ENCODE measurements at regions not wholly inside any gene's neighbourhood (a gene's known extent, or its start where the extent isn't known, plus 50 kb on each side); places are given as distances from the start of the nearest gene placed in this dataset.
"Not testable (repeated sequence)": the region's sequence is repeated elsewhere in the genome, so short reads cannot be mapped to it uniquely, and the experiment has no call there.

GRCh38 chr5:166758151-166758550 is 1533.3 kb upstream of the WWC1 start:
- DNase-seq = no peak

GRCh38 chr5:166767858-166768257 is 1523.6 kb upstream of the WWC1 start:
- DNase-seq = no peak

- no peak for DNase-seq
Observed at GRCh38 chr5:166768536-166768935, 1522.9 kb upstream of the WWC1 start.

- no peak for DNase-seq
Observed at GRCh38 chr5:166772770-166773169, 1518.7 kb upstream of the WWC1 start.

GRCh38 chr5:166781737-166782136 is 1509.7 kb upstream of the WWC1 start:
- DNase-seq = no peak

- no peak for DNase-seq
Observed at GRCh38 chr5:166784545-166785078, 1506.8 kb upstream of the WWC1 start.

GRCh38 chr5:166786178-166786577 is 1505.3 kb upstream of the WWC1 start:
- no peak for DNase-seq

- DNase-seq = no peak
Observed at GRCh38 chr5:166786889-166787288, 1504.6 kb upstream of the WWC1 start.

- DNase-seq = no peak
Observed at GRCh38 chr5:166788050-166788449, 1503.4 kb upstream of the WWC1 start.

- DNase-seq = no peak
Observed at GRCh38 chr5:166795756-166796155, 1495.7 kb upstream of the WWC1 start.

GRCh38 chr5:166803058-166803457 is 1488.4 kb upstream of the WWC1 start:
- no peak for DNase-seq

GRCh38 chr5:166804223-166804622 is 1487.2 kb upstream of the WWC1 start:
- not testable (repeated sequence) for DNase-seq

- DNase-seq = not testable (repeated sequence)
Observed at GRCh38 chr5:166804693-166805092, 1486.8 kb upstream of the WWC1 start.

- DNase-seq = not testable (repeated sequence)
Observed at GRCh38 chr5:166810093-166810658, 1481.3 kb upstream of the WWC1 start.

GRCh38 chr5:166810721-166811120 is 1480.7 kb upstream of the WWC1 start:
- DNase-seq = no peak

- DNase-seq = no peak
Observed at GRCh38 chr5:166823360-166823759, 1468.1 kb upstream of the WWC1 start.

- no peak for DNase-seq
Observed at GRCh38 chr5:166834246-166834645, 1457.2 kb upstream of the WWC1 start.

GRCh38 chr5:166845044-166845443 is 1446.4 kb upstream of the WWC1 start:
- no peak for DNase-seq

- DNase-seq = no peak
Observed at GRCh38 chr5:166856791-166857190, 1434.7 kb upstream of the WWC1 start.

- DNase-seq = no peak
Observed at GRCh38 chr5:166860426-166860825, 1431.0 kb upstream of the WWC1 start.

GRCh38 chr5:166862581-166862980 is 1428.9 kb upstream of the WWC1 start:
- no peak for DNase-seq

- DNase-seq = no peak
Observed at GRCh38 chr5:166865206-166865605, 1426.2 kb upstream of the WWC1 start.

- no peak for DNase-seq
Observed at GRCh38 chr5:166880456-166880855, 1411.0 kb upstream of the WWC1 start.

- no peak for DNase-seq
Observed at GRCh38 chr5:166881802-166882201, 1409.6 kb upstream of the WWC1 start.

GRCh38 chr5:166883016-166883415 is 1408.4 kb upstream of the WWC1 start:
- DNase-seq = no peak

All from NCI-H1436 (cell line).